ENCODE measurements at regions not wholly inside any gene's neighbourhood (a gene's known extent, or its start where the extent isn't known, plus 50 kb on each side); places are given as distances from the start of the nearest gene placed in this dataset.

- ChIA-PET CTCF (ENCODE audit: partially characterized antibody) (no interaction called here), POLR2A (ENCODE audit: partially characterized antibody) (no interaction called here)
- intact Hi-C loops (cut with micrococcal nuclease), result no loop called here
- Histone ChIP-seq H3K27ac (ENCODE audit: low read depth, low read length) (no peak overlapping the region), H3K36me3 (ENCODE audit: insufficient read depth, low read length) (no peaks in the 10 kb centered on the region), H3K27me3 (ENCODE audit: insufficient read depth, low read length) (no peaks in the 10 kb centered on the region), H3K4me3 (ENCODE audit: low read length in 2 of 2) (no peak overlapping the region), H3K4me1 (ENCODE audit: insufficient read depth, low read length) (no peaks in the 10 kb centered on the region), H3K9me3 (ENCODE audit: control insufficient read depth in 1 of 2, low read length in 2 of 2) (no peaks in the 10 kb centered on the region)
- peaks cover 0 to 2% (median 0%) of the 10 kb centered on the region in 4 donors for H3K4me1 Mint-ChIP-seq
- no peak for DNase-seq
- peak overlapping the region in 1 of 7 donors; percentile 55 for H3K27ac Mint-ChIP-seq
- H3K27me3 Mint-ChIP-seq, result peaks cover 0 to 18% of the 10 kb centered on the region in 2 donors
- H3K36me3 Mint-ChIP-seq, result no peaks in the 10 kb centered on the region
- H3K9me3 Mint-ChIP-seq, result peaks cover 0 to 2% (median 0%) of the 10 kb centered on the region in 8 donors
- H3K4me3 Mint-ChIP-seq, result no peak overlapping the region
Measured at GRCh38 chr2:41912776-41913175, 135.0 kb upstream of the PKDCC start.

- Histone ChIP-seq H3K27ac (ENCODE audit: low read depth, low read length) (no peak overlapping the region), H3K27me3 (ENCODE audit: insufficient read depth, low read length) (no peaks in the 10 kb centered on the region), H3K4me3 (ENCODE audit: low read length in 2 of 2) (no peak overlapping the region), H3K9me3 (ENCODE audit: control insufficient read depth in 1 of 2, low read length in 2 of 2) (no peaks in the 10 kb centered on the region), H3K36me3 (ENCODE audit: insufficient read depth, low read length) (no peaks in the 10 kb centered on the region), H3K4me1 (ENCODE audit: insufficient read depth, low read length) (no peaks in the 10 kb centered on the region)
- Mint-ChIP-seq H3K27ac (no peak overlapping the region), H3K36me3 (no peaks in the 10 kb centered on the region), H3K4me3 (no peak overlapping the region), H3K27me3 (peaks cover 0 to 13% of the 10 kb centered on the region in 2 donors), H3K4me1 (peaks cover 0 to 1% (median 0%) of the 10 kb centered on the region in 4 donors), H3K9me3 (peaks cover 0 to 2% (median 0%) of the 10 kb centered on the region in 8 donors)
- POLR2A ChIA-PET (ENCODE audit: partially characterized antibody), result no interaction called here
- intact Hi-C loops (cut with micrococcal nuclease), result no loop called here
- CTCF ChIA-PET (ENCODE audit: partially characterized antibody), result no interaction called here
- no peak for DNase-seq
Measured at GRCh38 chr2:41913311-41913710, 134.5 kb upstream of the PKDCC start.

- POLR2A ChIA-PET (ENCODE audit: partially characterized antibody), result no interaction called here
- Mint-ChIP-seq H3K9me3 (peaks cover 0 to 2% (median 0%) of the 10 kb centered on the region in 8 donors), H3K4me1 (no peaks in the 10 kb centered on the region), H3K27ac (no peak overlapping the region), H3K4me3 (peak overlapping the region in 1 of 8 donors; percentile 21), H3K27me3 (peaks cover 0 to 11% of the 10 kb centered on the region in 2 donors), H3K36me3 (no peaks in the 10 kb centered on the region)
- H3K4me1 ChIP-seq (ENCODE audit: insufficient read depth, low read length), result no peaks in the 10 kb centered on the region
- H3K36me3 ChIP-seq (ENCODE audit: insufficient read depth, low read length), result no peaks in the 10 kb centered on the region
- H3K9me3 ChIP-seq (ENCODE audit: control insufficient read depth in 1 of 2, low read length in 2 of 2), result no peaks in the 10 kb centered on the region
- DNase-seq, result no peak
- no peak overlapping the region for H3K4me3 ChIP-seq (ENCODE audit: low read length in 2 of 2)
- no peak overlapping the region for H3K27ac ChIP-seq (ENCODE audit: low read depth, low read length)
- H3K27me3 ChIP-seq (ENCODE audit: insufficient read depth, low read length), result no peaks in the 10 kb centered on the region
- CTCF ChIA-PET (ENCODE audit: partially characterized antibody), result no interaction called here
- intact Hi-C loops (cut with micrococcal nuclease), result no loop called here
Measured at GRCh38 chr2:41913921-41914609, 133.8 kb upstream of the PKDCC start.

GRCh38 chr2:41914936-41915335 lies 132.9 kb upstream of the PKDCC start:
- Histone ChIP-seq H3K27me3 (ENCODE audit: insufficient read depth, low read length) (no peaks in the 10 kb centered on the region), H3K4me3 (ENCODE audit: low read length in 2 of 2) (no peak overlapping the region), H3K4me1 (ENCODE audit: insufficient read depth, low read length) (no peaks in the 10 kb centered on the region), H3K9me3 (ENCODE audit: control insufficient read depth in 1 of 2, low read length in 2 of 2) (no peaks in the 10 kb centered on the region), H3K36me3 (ENCODE audit: insufficient read depth, low read length) (no peaks in the 10 kb centered on the region), H3K27ac (ENCODE audit: low read depth, low read length) (no peak overlapping the region)
- peaks cover 0 to 2% (median 0%) of the 10 kb centered on the region in 8 donors for H3K9me3 Mint-ChIP-seq
- H3K27me3 Mint-ChIP-seq, result peaks cover 0 to 13% of the 10 kb centered on the region in 2 donors
- ChIA-PET CTCF (ENCODE audit: partially characterized antibody) (no interaction called here), POLR2A (ENCODE audit: partially characterized antibody) (no interaction called here)
- intact Hi-C loops (cut with micrococcal nuclease), result no loop called here
- H3K27ac Mint-ChIP-seq, result no peak overlapping the region
- DNase-seq, result no peak
- no peak overlapping the region for H3K4me3 Mint-ChIP-seq
- H3K36me3 Mint-ChIP-seq, result no peaks in the 10 kb centered on the region
- H3K4me1 Mint-ChIP-seq, result no peaks in the 10 kb centered on the region

GRCh38 chr2:41916177-41916576 lies 131.6 kb upstream of the PKDCC start:
- no peaks in the 10 kb centered on the region for H3K36me3 Mint-ChIP-seq
- no peak overlapping the region for H3K4me3 Mint-ChIP-seq
- no peaks in the 10 kb centered on the region for H3K4me1 Mint-ChIP-seq
- no peak overlapping the region for H3K27ac Mint-ChIP-seq
- Histone ChIP-seq H3K4me1 (ENCODE audit: insufficient read depth, low read length) (no peaks in the 10 kb centered on the region), H3K4me3 (ENCODE audit: low read length in 2 of 2) (no peak overlapping the region), H3K27me3 (ENCODE audit: insufficient read depth, low read length) (no peaks in the 10 kb centered on the region), H3K36me3 (ENCODE audit: insufficient read depth, low read length) (no peaks in the 10 kb centered on the region), H3K9me3 (ENCODE audit: control insufficient read depth in 1 of 2, low read length in 2 of 2) (no peaks in the 10 kb centered on the region), H3K27ac (ENCODE audit: low read depth, low read length) (no peak overlapping the region)
- no peak for DNase-seq
- peaks cover 0 to 9% of the 10 kb centered on the region in 2 donors for H3K27me3 Mint-ChIP-seq
- POLR2A ChIA-PET (ENCODE audit: partially characterized antibody), result no interaction called here
- peaks cover 0 to 2% (median 0%) of the 10 kb centered on the region in 8 donors for H3K9me3 Mint-ChIP-seq
- CTCF ChIA-PET (ENCODE audit: partially characterized antibody), result no interaction called here
- intact Hi-C loops (cut with micrococcal nuclease), result no loop called here

GRCh38 chr2:41917587-41917986 lies 130.2 kb upstream of the PKDCC start:
- peaks cover 0 to 9% of the 10 kb centered on the region in 2 donors for H3K27me3 Mint-ChIP-seq
- H3K27ac Mint-ChIP-seq, result no peak overlapping the region

GRCh38 chr2:41919135-41919534 lies 128.7 kb upstream of the PKDCC start:
- DNase-seq, result no peak
- Histone ChIP-seq H3K4me3 (ENCODE audit: low read length in 2 of 2) (no peak overlapping the region), H3K27me3 (ENCODE audit: insufficient read depth, low read length) (no peaks in the 10 kb centered on the region), H3K4me1 (ENCODE audit: insufficient read depth, low read length) (no peaks in the 10 kb centered on the region), H3K9me3 (ENCODE audit: control insufficient read depth in 1 of 2, low read length in 2 of 2) (no peaks in the 10 kb centered on the region), H3K27ac (ENCODE audit: low read depth, low read length) (no peak overlapping the region), H3K36me3 (ENCODE audit: insufficient read depth, low read length) (no peaks in the 10 kb centered on the region)
- H3K4me3 Mint-ChIP-seq, result no peak overlapping the region
- H3K4me1 Mint-ChIP-seq, result no peaks in the 10 kb centered on the region
- peaks cover 0 to 4% of the 10 kb centered on the region in 2 donors for H3K27me3 Mint-ChIP-seq
- no peaks in the 10 kb centered on the region for H3K36me3 Mint-ChIP-seq
- peaks cover 0 to under 1% (median 0%) of the 10 kb centered on the region in 8 donors for H3K9me3 Mint-ChIP-seq
- ChIA-PET CTCF (ENCODE audit: partially characterized antibody) (interaction anchor here (0.8 kb wide), 1 partner anchor 66 kb away, joined by 4 read pairs; no protein-coding TSS in a partner anchor), POLR2A (ENCODE audit: partially characterized antibody) (no interaction called here)
- no peak overlapping the region for H3K27ac Mint-ChIP-seq
- intact Hi-C loops (cut with micrococcal nuclease), result no loop called here

More at GRCh38 chr2:41917587-41917986, 130.2 kb upstream of the PKDCC start:
- ChIA-PET POLR2A (ENCODE audit: partially characterized antibody) (no interaction called here), CTCF (ENCODE audit: partially characterized antibody) (no interaction called here)
- Histone ChIP-seq H3K9me3 (ENCODE audit: control insufficient read depth in 1 of 2, low read length in 2 of 2) (no peaks in the 10 kb centered on the region), H3K27me3 (ENCODE audit: insufficient read depth, low read length) (no peaks in the 10 kb centered on the region), H3K36me3 (ENCODE audit: insufficient read depth, low read length) (no peaks in the 10 kb centered on the region), H3K4me3 (ENCODE audit: low read length in 2 of 2) (no peak overlapping the region), H3K27ac (ENCODE audit: low read depth, low read length) (no peak overlapping the region), H3K4me1 (ENCODE audit: insufficient read depth, low read length) (no peaks in the 10 kb centered on the region)
- H3K9me3 Mint-ChIP-seq, result peaks cover 0 to 2% (median 0%) of the 10 kb centered on the region in 8 donors
- no peaks in the 10 kb centered on the region for H3K36me3 Mint-ChIP-seq
- no peak for DNase-seq
- H3K4me1 Mint-ChIP-seq, result no peaks in the 10 kb centered on the region
- intact Hi-C loops (cut with micrococcal nuclease), result no loop called here
- H3K4me3 Mint-ChIP-seq, result no peak overlapping the region

All from CD4-positive, alpha-beta memory T cell (primary cell).